HL-60 (cell line): ENCODE measurements at regions not wholly inside any gene's neighbourhood (a gene's known extent, or its start where the extent isn't known, plus 50 kb on each side); places are given as distances from the start of the nearest gene placed in this dataset.

Experiments used
- DNase-seq, 2 experiments: peaks; one replicate each; pipeline ENCODE4 v3.0.0-alpha.2; 2010 to 2020; ENCODE audit warnings: low read depth in 1 of 2, low spot score in 1 of 2
- H3K27ac ChIP-seq: fragments of 250-450 bp; sonication (Bioruptor Pico); replicated peaks from 2 replicates; pipeline ENCODE4 v1.5.1; 2020; ENCODE audit warnings: mild to moderate bottlenecking, moderate library complexity
- H3K27me3 ChIP-seq: fragments of 250-450 bp; sonication (Bioruptor Pico); 2 replicates; pipeline ENCODE4 v1.5.1; 2021; ENCODE audit warnings: mild to moderate bottlenecking, moderate library complexity; ENCODE audit not compliant: insufficient read depth, poor library complexity, severe bottlenecking
- H3K4me3 ChIP-seq: replicated peaks from 2 replicates; pipeline ENCODE4 v1.5.1; 2011; ENCODE audit warnings: mild to moderate bottlenecking, control low read depth, low read length; ENCODE audit not compliant: insufficient read depth
- CTCF ChIP-seq: IDR thresholded peaks from one replicate; pipeline ENCODE4 v1.5.1; 2011; ENCODE audit warnings: low read length, control low read depth, inconsistent platforms; ENCODE audit not compliant: insufficient read depth
- GABPA ChIP-seq: IDR thresholded peaks from 2 replicates; pipeline ENCODE4 v1.6.1; 2012; ENCODE audit warnings: low read depth
- POLR2AphosphoS5 ChIP-seq: IDR thresholded peaks from 2 replicates; pipeline ENCODE4 v1.6.1; 2012; ENCODE audit warnings: low read depth
- REST ChIP-seq: IDR thresholded peaks from 2 replicates; pipeline ENCODE4 v1.6.1; 2012; ENCODE audit warnings: low read depth; ENCODE audit not compliant: insufficient replicate concordance
- SPI1 ChIP-seq: IDR thresholded peaks from 2 replicates; pipeline ENCODE4 v1.6.1; 2012; ENCODE audit warnings: low read depth, mild to moderate bottlenecking, borderline replicate concordance

DNA sequence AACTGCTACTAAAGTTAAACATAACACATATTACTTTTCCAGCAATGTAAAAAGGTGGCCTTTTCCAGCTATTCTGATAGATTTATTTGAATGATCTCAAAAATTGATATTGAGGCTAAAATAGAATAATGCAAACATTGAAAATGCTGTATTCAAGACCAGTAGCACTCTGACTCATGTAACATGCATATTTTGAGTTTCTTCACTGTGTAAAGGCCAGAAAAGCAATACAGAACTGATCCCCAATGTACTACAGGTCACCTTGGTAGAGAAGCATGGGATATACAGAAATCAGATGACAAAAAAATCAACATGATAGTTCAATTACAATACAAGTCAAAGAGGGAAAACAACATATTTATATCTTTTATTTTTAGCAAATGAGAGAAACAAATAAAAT lies 419.6 kb downstream of the DIPK2A start:
- DNase-seq: no peak
- H3K27me3 ChIP-seq: no peaks in the 10 kb centered on the region
- TF ChIP-seq POLR2AphosphoS5 (no peak), REST (no peak), CTCF (no peak), SPI1 (no peak), GABPA (no peak)
- H3K27ac ChIP-seq: no peak overlapping the region
- H3K4me3 ChIP-seq: no peak overlapping the region

- no peak overlapping the region for H3K27ac ChIP-seq
- no peak overlapping the region for H3K4me3 ChIP-seq
- no peaks in the 10 kb centered on the region for H3K27me3 ChIP-seq
- no peak for TF ChIP-seq REST
- no peak for TF ChIP-seq SPI1
- no peak for TF ChIP-seq GABPA
- no peak for TF ChIP-seq CTCF
- no peak for TF ChIP-seq POLR2AphosphoS5
- no peak for DNase-seq
Measured at GRCh38 chr3:144394032-144394431, 422.4 kb downstream of the DIPK2A start.

- no peak overlapping the region for H3K27ac ChIP-seq
- H3K4me3 ChIP-seq: no peak overlapping the region
- DNase-seq: peak in 1 of 2 experiments; percentile 10
- no peak for TF ChIP-seq CTCF
- TF ChIP-seq POLR2AphosphoS5: no peak
- no peak for TF ChIP-seq REST
- TF ChIP-seq GABPA: no peak
- TF ChIP-seq SPI1: no peak
- no peaks in the 10 kb centered on the region for H3K27me3 ChIP-seq
Measured at GRCh38 chr3:144402430-144402829, 430.8 kb downstream of the DIPK2A start.
